ENCODE measurements at regions not wholly inside any gene's neighbourhood (a gene's known extent, or its start where the extent isn't known, plus 50 kb on each side); places are given as distances from the start of the nearest gene placed in this dataset.

GRCh38 chr2:223541546-223541945 lies 60.6 kb downstream of the SCG2 start:
- H3F3A ChIP-seq (replicated peaks; ENCODE audit: insufficient read depth): peaks cover 23% of the 10 kb centered on the region
- H3K79me2 ChIP-seq (ENCODE audit: insufficient read depth): peaks cover 18% of the 10 kb centered on the region
- H3K27ac ChIP-seq (ENCODE audit: low read depth in 2 of 2, low read length in 1 of 2): no peak overlapping the region
- H3K9me2 ChIP-seq: no peaks in the 10 kb centered on the region
- H3K9me3 ChIP-seq: no peaks in the 10 kb centered on the region
- no peak overlapping the region for H3K4me3 ChIP-seq (ENCODE audit: low read depth in 2 of 2, low read length in 1 of 2)
- H4K20me1 ChIP-seq (ENCODE audit: insufficient read depth): no peaks in the 10 kb centered on the region
- H3K4me2 ChIP-seq: no peak overlapping the region
- ChIA-PET POLR2A (no interaction called here), CTCF (no interaction called here)
- peaks cover 0 to 9% of the 10 kb centered on the region in 2 experiments for H3K36me3 ChIP-seq (replicated peaks in 1 of 2; ENCODE audit: control insufficient read depth in 1 of 2, insufficient read depth in 2 of 2, low read length in 1 of 2)
- 92% methylated on average over 2 of the region's 2 CpGs for WGBS (ENCODE audit: low lambda C conversion rate)
- DNase-seq: no peak
- no peak overlapping the region for H2AFZ ChIP-seq (ENCODE audit: low read depth)
- peaks cover 26 to 38% of the 10 kb centered on the region in 2 experiments for H3K4me1 ChIP-seq (ENCODE audit: control insufficient read depth in 1 of 2, insufficient read depth in 2 of 2, low read depth in 1 of 2, low read length in 1 of 2)
- TF ChIP-seq FOXM1 (IDR thresholded peaks at IDR 0.05; ENCODE audit: low read depth) (no peak), POLR2AphosphoS5 (IDR thresholded peaks at IDR 0.05; ENCODE audit: low read depth, low read length) (no peak)
- no peaks in the 10 kb centered on the region for H3K27me3 ChIP-seq (ENCODE audit: insufficient read depth)
- H3K9ac ChIP-seq: no peak overlapping the region

- peaks cover 0 to 9% of the 10 kb centered on the region in 2 experiments for H3K36me3 ChIP-seq (replicated peaks in 1 of 2; ENCODE audit: control insufficient read depth in 1 of 2, insufficient read depth in 2 of 2, low read length in 1 of 2)
- no peaks in the 10 kb centered on the region for H4K20me1 ChIP-seq (ENCODE audit: insufficient read depth)
- no peak overlapping the region for H2AFZ ChIP-seq (ENCODE audit: low read depth)
- H3K9me2 ChIP-seq: no peaks in the 10 kb centered on the region
- H3K27ac ChIP-seq (ENCODE audit: low read depth in 2 of 2, low read length in 1 of 2): no peak overlapping the region
- H3K4me1 ChIP-seq (ENCODE audit: control insufficient read depth in 1 of 2, insufficient read depth in 2 of 2, low read depth in 1 of 2, low read length in 1 of 2): peaks cover 26 to 29% of the 10 kb centered on the region in 2 experiments
- no peak for DNase-seq
- TF ChIP-seq NRF1 (IDR thresholded peaks at IDR 0.05; ENCODE audit: low read depth, low read length) (no peak), JUND (IDR thresholded peaks at IDR 0.05) (no peak), ELF1 (IDR thresholded peaks at IDR 0.05) (no peak)
- H3K9me3 ChIP-seq: no peaks in the 10 kb centered on the region
- WGBS (ENCODE audit: low lambda C conversion rate): over 99% methylated on average over 7 of the region's 7 CpGs
- no peaks in the 10 kb centered on the region for H3K27me3 ChIP-seq (ENCODE audit: insufficient read depth)
- ChIA-PET POLR2A (no interaction called here), CTCF (interaction anchor here (1.3 kb wide), 1 partner anchor 13 kb away, joined by 4 read pairs; no protein-coding TSS in a partner anchor)
- H3F3A ChIP-seq (replicated peaks; ENCODE audit: insufficient read depth): peaks cover 17% of the 10 kb centered on the region
- no peak overlapping the region for H3K4me3 ChIP-seq (ENCODE audit: low read depth in 2 of 2, low read length in 1 of 2)
- H3K4me2 ChIP-seq: no peak overlapping the region
- no peak overlapping the region for H3K9ac ChIP-seq
- H3K79me2 ChIP-seq (ENCODE audit: insufficient read depth): peaks cover 27% of the 10 kb centered on the region
These were observed 59.7 kb downstream of the SCG2 start for GRCh38 chr2:223542501-223542900.

GRCh38 chr2:223545406-223545805 lies 56.8 kb downstream of the SCG2 start:
- Histone ChIP-seq H4K20me1 (ENCODE audit: insufficient read depth) (no peaks in the 10 kb centered on the region), H3K9me2 (no peaks in the 10 kb centered on the region), H3F3A (replicated peaks; ENCODE audit: insufficient read depth) (peaks cover 25% of the 10 kb centered on the region), H3K9me3 (no peaks in the 10 kb centered on the region), H2AFZ (ENCODE audit: low read depth) (0 out of 2 replicates have a peak overlapping the region, but pooled peaks have one; percentile 19), H3K27ac (ENCODE audit: low read depth in 2 of 2, low read length in 1 of 2) (peak overlapping the region in 1 of 2 experiments; percentile 89; a peak in 3 of 4 replicates), H3K4me3 (ENCODE audit: low read depth in 2 of 2, low read length in 1 of 2) (no peak overlapping the region), H3K4me1 (ENCODE audit: control insufficient read depth in 1 of 2, insufficient read depth in 2 of 2, low read depth in 1 of 2, low read length in 1 of 2) (peaks cover 24 to 30% of the 10 kb centered on the region in 2 experiments), H3K4me2 (peak overlapping the region; percentile 48; the same call in 1 of the 2 replicates), H3K27me3 (ENCODE audit: insufficient read depth) (no peaks in the 10 kb centered on the region), H3K9ac (peak overlapping the region; percentile 7; the same call in 1 of the 2 replicates), H3K36me3 (replicated peaks in 1 of 2; ENCODE audit: control insufficient read depth in 1 of 2, insufficient read depth in 2 of 2, low read length in 1 of 2) (peaks cover 0 to 9% of the 10 kb centered on the region in 2 experiments), H3K79me2 (ENCODE audit: insufficient read depth) (peaks cover 31% of the 10 kb centered on the region)
- WGBS (ENCODE audit: low lambda C conversion rate): 66% methylated on average over 2 of the region's 2 CpGs
- ChIA-PET CTCF (no interaction called here), POLR2A (no interaction called here)
- no peak for DNase-seq
- no peak for TF ChIP-seq CTCF (IDR thresholded peaks at IDR 0.05)
- TF ChIP-seq RFX5 (IDR thresholded peaks at IDR 0.05; ENCODE audit: low read length): no peak
- no peak for TF ChIP-seq POLR2AphosphoS5 (IDR thresholded peaks at IDR 0.05; ENCODE audit: low read depth, low read length)
- TF ChIP-seq SMC3 (IDR thresholded peaks at IDR 0.05; ENCODE audit: low read depth, low read length): no peak
- no peak for TF ChIP-seq USF2 (IDR thresholded peaks at IDR 0.05; ENCODE audit: borderline replicate concordance, low read depth, low read length)
- TF ChIP-seq FOSL2 (IDR thresholded peaks at IDR 0.05; ENCODE audit: borderline replicate concordance, low read depth): no peak
- TF ChIP-seq GABPA (IDR thresholded peaks at IDR 0.05; ENCODE audit: low read depth): no peak
- TF ChIP-seq GATA2 (CRISPR knock-in tag; IDR thresholded peaks at IDR 0.05): no peak
- no peak for TF ChIP-seq CHD2 (IDR thresholded peaks at IDR 0.05; ENCODE audit: low read length, partially characterized antibody)
- no peak for TF ChIP-seq NFIC (IDR thresholded peaks at IDR 0.05; ENCODE audit: borderline replicate concordance)
- TF ChIP-seq RXRA (IDR thresholded peaks at IDR 0.05; ENCODE audit: borderline replicate concordance, low read depth): no peak
- TF ChIP-seq ZBTB33 (IDR thresholded peaks at IDR 0.05; ENCODE audit: borderline replicate concordance, low read depth): no peak
- no peak for TF ChIP-seq MAX (IDR thresholded peaks at IDR 0.05; ENCODE audit: low read depth)
- TF ChIP-seq TCF12 (IDR thresholded peaks at IDR 0.05): no peak
- TF ChIP-seq SIN3A (IDR thresholded peaks at IDR 0.05; ENCODE audit: borderline replicate concordance, low read depth, low read length): no peak
- no peak for TF ChIP-seq EP300 (IDR thresholded peaks at IDR 0.05; ENCODE audit: borderline replicate concordance in 1 of 2, low read depth in 1 of 2, low read length in 1 of 2)
- TF ChIP-seq NRF1 (IDR thresholded peaks at IDR 0.05; ENCODE audit: low read depth, low read length): no peak

Measured in SK-N-SH (cell line).